ENCODE measurements at regions not wholly inside any gene's neighbourhood (a gene's known extent, or its start where the extent isn't known, plus 50 kb on each side); places are given as distances from the start of the nearest gene placed in this dataset.

GRCh38 chr1:213446496-213446895 is 395.5 kb downstream of the RPS6KC1 start:
- Mint-ChIP-seq H3K27me3 (ENCODE audit: low read depth, unreplicated experiment) (peaks cover 8% of the 10 kb centered on the region), H3K4me1 (ENCODE audit: low read depth, unreplicated experiment) (peaks cover 3% of the 10 kb centered on the region), H3K4me3 (ENCODE audit: unreplicated experiment) (no peak overlapping the region), H3K9me3 (ENCODE audit: unreplicated experiment) (no peaks in the 10 kb centered on the region), H3K27ac (ENCODE audit: unreplicated experiment) (no peak overlapping the region), H3K36me3 (ENCODE audit: low read depth, unreplicated experiment) (no peaks in the 10 kb centered on the region)
- Histone ChIP-seq H3K36me3 (ENCODE audit: insufficient read depth, low read length) (no peaks in the 10 kb centered on the region), H3K27ac (ENCODE audit: low read depth, low read length) (no peak overlapping the region), H3K9me3 (ENCODE audit: insufficient read depth, low read depth, low read length) (peaks cover 2% of the 10 kb centered on the region), H3K27me3 (ENCODE audit: insufficient read depth, low read length) (no peaks in the 10 kb centered on the region), H4K20me1 (ENCODE audit: insufficient read depth, low read length) (no peaks in the 10 kb centered on the region), H3K4me2 (ENCODE audit: low read length) (no peak overlapping the region), H3K4me1 (ENCODE audit: insufficient read depth, low read length) (no peaks in the 10 kb centered on the region), H2AFZ (ENCODE audit: low read depth, low read length) (no peak overlapping the region), H3K4me3 (ENCODE audit: insufficient read depth, low read depth, low read length) (no peak overlapping the region), H3K79me2 (ENCODE audit: insufficient read depth, low read length) (no peaks in the 10 kb centered on the region), H3K9ac (ENCODE audit: low read length) (no peak overlapping the region)
- TF ChIP-seq EZH2 (IDR thresholded peaks at IDR 0.05; ENCODE audit: insufficient read depth, low read length) (no peak), CTCF (IDR thresholded peaks at IDR 0.05; ENCODE audit: insufficient read depth, low read depth, low read length) (no peak)
- no peak for FAIRE-seq
- no peak for DNase-seq (ENCODE audit: low read depth)

GRCh38 chr1:213448360-213448759 is 397.3 kb downstream of the RPS6KC1 start:
- H2AFZ ChIP-seq (ENCODE audit: low read depth, low read length) = no peak overlapping the region
- DNase-seq (ENCODE audit: low read depth) = no peak

More at GRCh38 chr1:213448360-213448759, 397.3 kb downstream of the RPS6KC1 start:
- peaks cover 3% of the 10 kb centered on the region for H3K4me1 Mint-ChIP-seq (ENCODE audit: low read depth, unreplicated experiment)
- no peak overlapping the region for H3K4me3 Mint-ChIP-seq (ENCODE audit: unreplicated experiment)
- H3K27me3 Mint-ChIP-seq (ENCODE audit: low read depth, unreplicated experiment) = peaks cover 9% of the 10 kb centered on the region
- H3K9ac ChIP-seq (ENCODE audit: low read length) = no peak overlapping the region
- no peaks in the 10 kb centered on the region for H3K4me1 ChIP-seq (ENCODE audit: insufficient read depth, low read length)
- no peaks in the 10 kb centered on the region for H3K36me3 ChIP-seq (ENCODE audit: insufficient read depth, low read length)
- H4K20me1 ChIP-seq (ENCODE audit: insufficient read depth, low read length) = no peaks in the 10 kb centered on the region
- no peak for FAIRE-seq
- H3K79me2 ChIP-seq (ENCODE audit: insufficient read depth, low read length) = no peaks in the 10 kb centered on the region
- H3K9me3 Mint-ChIP-seq (ENCODE audit: unreplicated experiment) = no peaks in the 10 kb centered on the region
- no peaks in the 10 kb centered on the region for H3K36me3 Mint-ChIP-seq (ENCODE audit: low read depth, unreplicated experiment)
- H3K4me2 ChIP-seq (ENCODE audit: low read length) = no peak overlapping the region
- H3K27me3 ChIP-seq (ENCODE audit: insufficient read depth, low read length) = no peaks in the 10 kb centered on the region
- H3K9me3 ChIP-seq (ENCODE audit: insufficient read depth, low read depth, low read length) = peaks cover 2% of the 10 kb centered on the region
- no peak overlapping the region for H3K27ac ChIP-seq (ENCODE audit: low read depth, low read length)
- H3K4me3 ChIP-seq (ENCODE audit: insufficient read depth, low read depth, low read length) = no peak overlapping the region
- no peak for TF ChIP-seq CTCF (IDR thresholded peaks at IDR 0.05; ENCODE audit: insufficient read depth, low read depth, low read length)
- TF ChIP-seq EZH2 (IDR thresholded peaks at IDR 0.05; ENCODE audit: insufficient read depth, low read length) = no peak
- no peak overlapping the region for H3K27ac Mint-ChIP-seq (ENCODE audit: unreplicated experiment)
